Prostate gland (tissue), 2 donors: ENCODE measurements at regions not wholly inside any gene's neighbourhood (a gene's known extent, or its start where the extent isn't known, plus 50 kb on each side); places are given as distances from the start of the nearest gene placed in this dataset.
"Not testable (repeated sequence)": the region's sequence is repeated elsewhere in the genome, so short reads cannot be mapped to it uniquely, and the experiment has no call there.

Experiments
- DNase-seq: peaks from one replicate; pipeline ENCODE4 v3.0.0-alpha.2; 2019; ENCODE audit warnings: low spot score
- H3K27ac ChIP-seq, 2 donors: fragments of 200-600 bp; sonication (generic); 2 replicates each; pipeline ENCODE4 v1.5.1; 2017 to 2019
- H3K27me3 ChIP-seq: fragments of 200-600 bp; sonication (generic); replicated peaks from 2 replicates; pipeline ENCODE4 v1.5.1; 2019; ENCODE audit not compliant: insufficient read depth
- H3K36me3 ChIP-seq, 2 donors: fragments of 200-600 bp; sonication (generic); 1 replicate in 1 of 2; 2 replicates in 1 of 2; pipeline versions ENCODE4 v1.5.1 to v1.8.1; 2017 to 2019
- H3K4me1 ChIP-seq: fragments of 200-600 bp; sonication (generic); replicated peaks from 2 replicates; pipeline ENCODE4 v1.5.1; 2019
- H3K4me3 ChIP-seq, 2 donors: fragments of 200-600 bp; sonication (generic); 2 replicates each; pipeline ENCODE4 v1.5.1; 2017 to 2019
- H3K9me3 ChIP-seq: fragments of 200-600 bp; sonication (generic); 2 replicates; pipeline ENCODE4 v1.5.1; 2017
- POLR2A ChIP-seq: fragments of 450-650 bp; IDR thresholded peaks from one replicate; pipeline ENCODE4 v1.6.1; 2016; ENCODE audit warnings: antibody characterized with exemption, mild to moderate bottlenecking
- POLR2AphosphoS5 ChIP-seq: sonication (generic); formaldehyde crosslinking; IDR thresholded peaks from one replicate; pipeline ENCODE4 v1.6.1; 2017; ENCODE audit warnings: antibody characterized with exemption
- WGBS: methylation state at CpG from one replicate; pipeline ENCODE4 v1.1.5; 2018; 5-methylcytosine and 5-hydroxymethylcytosine counted together
- intact Hi-C: fragments of 100-400 bp; cut with DNase I; formaldehyde crosslinking; loops from one replicate; pipeline ENCODE4 v1.14.2; 2022
- TF ChIP-seq, protein P1 (sequence below), 4 experiments: fragments of 200-600 bp in 2 of 4; fragments of 450-650 bp in 2 of 4; sonication (generic) in 2 of 4; IDR thresholded peaks; 1 replicate in 3 of 4; 2 replicates in 1 of 4; pipeline ENCODE4 v1.5.1; 2016 to 2019; ENCODE audit warnings: antibody characterized with exemption in 4 of 4, mild to moderate bottlenecking in 2 of 4, moderate library complexity in 2 of 4

DNA sequence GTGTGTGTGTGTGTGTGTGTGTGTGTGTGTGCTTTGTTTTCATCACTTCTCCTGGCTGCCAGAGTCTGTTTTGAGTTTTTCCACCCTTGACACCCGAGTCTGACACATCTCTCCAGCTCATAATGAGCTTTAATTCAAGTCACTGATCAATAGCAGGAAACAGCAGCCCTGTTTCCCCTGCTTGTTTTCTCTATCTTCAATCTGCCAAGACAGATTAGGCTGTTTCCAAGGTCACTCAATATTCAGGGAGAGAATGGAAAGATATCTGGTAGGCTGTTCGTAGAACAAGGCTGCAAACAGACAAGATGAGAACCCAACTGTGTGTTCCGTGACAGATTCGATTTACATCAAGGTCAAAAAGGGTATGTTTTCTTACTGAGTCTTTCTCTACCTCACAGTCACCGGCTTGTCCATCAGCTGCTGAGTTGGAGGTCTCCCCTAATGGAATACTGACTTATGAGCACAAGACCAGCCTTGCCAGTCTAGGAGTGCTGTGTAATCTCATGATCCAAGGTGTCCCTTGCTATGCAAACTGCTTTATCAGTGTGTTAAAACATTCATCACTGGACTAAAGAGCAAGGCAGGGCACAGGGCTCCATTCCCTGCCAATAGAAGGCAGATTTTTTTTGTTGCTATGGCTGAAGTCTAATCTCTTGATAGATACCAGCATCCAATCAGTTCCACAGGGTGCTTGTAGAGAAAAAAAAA lies 187.9 kb upstream of the LMCD1 start:
- Histone ChIP-seq H3K4me3 (no peak overlapping the region), H3K27ac (no peak overlapping the region), H3K36me3 (no peaks in the 10 kb centered on the region), H3K27me3 (no peaks in the 10 kb centered on the region), H3K9me3 (no peaks in the 10 kb centered on the region), H3K4me1 (no peaks in the 10 kb centered on the region)
- DNase-seq = no peak
- TF ChIP-seq POLR2A = no peak
- 85% methylated on average over 5 of the region's 5 CpGs for WGBS
- intact Hi-C loops = no loop called here

DNA sequence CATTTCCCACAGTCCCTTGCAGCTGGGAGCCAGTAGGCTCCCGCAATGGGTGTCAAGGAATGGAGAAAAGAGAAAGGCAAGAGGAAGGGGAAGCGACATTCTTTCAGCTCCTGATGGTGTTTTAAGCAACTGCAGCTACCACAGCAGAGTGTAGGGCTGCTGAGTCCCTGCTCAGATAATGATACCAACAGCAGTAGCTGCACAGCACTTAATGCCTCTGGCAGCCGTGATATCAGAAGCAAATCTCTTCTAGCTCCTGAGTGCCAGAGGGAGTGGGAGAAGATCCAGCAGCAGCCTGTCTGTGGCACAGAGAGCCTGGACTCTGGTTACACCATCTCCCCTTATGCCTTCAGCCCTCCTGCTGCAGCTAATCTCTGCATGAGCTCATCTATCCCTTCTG lies 186.1 kb upstream of the LMCD1 start:
- H3K27me3 ChIP-seq, DNase-seq, intact Hi-C loops, H3K4me1 ChIP-seq, H3K27ac ChIP-seq, H3K9me3 ChIP-seq, H3K4me3 ChIP-seq, H3K36me3 ChIP-seq: not testable (repeated sequence)
- WGBS = 84% methylated on average over 3 of the region's 3 CpGs

DNA sequence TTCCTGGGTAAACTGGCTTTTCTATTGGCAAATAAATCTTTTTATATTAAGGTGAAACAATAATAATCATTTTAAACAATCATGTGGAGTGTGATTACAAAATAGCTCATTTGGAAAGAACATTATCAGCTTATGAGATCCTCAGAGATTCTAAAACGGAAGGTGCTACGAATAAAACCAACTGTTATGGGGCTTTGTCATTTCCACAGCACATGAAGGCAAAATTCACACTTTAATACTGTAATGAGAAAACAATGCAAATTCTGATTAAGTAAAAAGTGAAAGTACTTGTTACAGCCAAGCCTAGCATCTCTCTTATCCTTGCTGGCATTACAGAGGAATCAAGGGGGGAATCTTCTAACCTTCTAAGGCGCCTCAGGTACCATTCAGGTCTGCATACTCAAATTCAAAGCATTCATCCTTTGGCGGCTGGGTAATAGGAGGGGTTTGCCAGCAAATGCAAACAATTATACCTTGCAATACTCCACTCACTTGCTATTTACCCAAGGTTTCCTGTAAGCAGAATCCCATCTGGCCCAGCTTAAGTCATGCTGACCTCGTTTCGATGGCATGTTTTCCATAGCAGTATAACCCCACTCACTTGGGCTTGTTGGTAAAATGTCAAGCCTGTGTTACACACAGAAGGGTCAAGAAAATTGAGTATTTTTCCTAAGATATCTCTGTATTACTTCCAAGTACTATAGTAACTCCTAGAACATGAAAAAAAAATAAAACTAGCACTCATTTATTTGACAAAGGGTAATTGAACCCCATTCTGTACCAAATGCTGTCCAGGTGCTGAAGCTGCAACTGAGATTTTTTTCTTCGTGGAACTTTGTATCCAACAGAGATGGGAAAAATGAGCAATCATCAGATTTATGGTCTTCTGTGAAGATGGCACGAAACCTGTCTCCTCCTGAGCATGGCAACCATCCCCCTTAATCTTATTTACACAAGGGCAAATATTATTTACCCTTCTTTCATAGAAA lies 183.7 kb upstream of the LMCD1 start:
- WGBS = 79% methylated on average over 8 of the region's 8 CpGs
- no peak for DNase-seq
- no peak overlapping the region for H3K4me3 ChIP-seq
- TF ChIP-seq, protein P1, sequence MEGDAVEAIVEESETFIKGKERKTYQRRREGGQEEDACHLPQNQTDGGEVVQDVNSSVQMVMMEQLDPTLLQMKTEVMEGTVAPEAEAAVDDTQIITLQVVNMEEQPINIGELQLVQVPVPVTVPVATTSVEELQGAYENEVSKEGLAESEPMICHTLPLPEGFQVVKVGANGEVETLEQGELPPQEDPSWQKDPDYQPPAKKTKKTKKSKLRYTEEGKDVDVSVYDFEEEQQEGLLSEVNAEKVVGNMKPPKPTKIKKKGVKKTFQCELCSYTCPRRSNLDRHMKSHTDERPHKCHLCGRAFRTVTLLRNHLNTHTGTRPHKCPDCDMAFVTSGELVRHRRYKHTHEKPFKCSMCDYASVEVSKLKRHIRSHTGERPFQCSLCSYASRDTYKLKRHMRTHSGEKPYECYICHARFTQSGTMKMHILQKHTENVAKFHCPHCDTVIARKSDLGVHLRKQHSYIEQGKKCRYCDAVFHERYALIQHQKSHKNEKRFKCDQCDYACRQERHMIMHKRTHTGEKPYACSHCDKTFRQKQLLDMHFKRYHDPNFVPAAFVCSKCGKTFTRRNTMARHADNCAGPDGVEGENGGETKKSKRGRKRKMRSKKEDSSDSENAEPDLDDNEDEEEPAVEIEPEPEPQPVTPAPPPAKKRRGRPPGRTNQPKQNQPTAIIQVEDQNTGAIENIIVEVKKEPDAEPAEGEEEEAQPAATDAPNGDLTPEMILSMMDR (IDR thresholded peaks at IDR 0.05) = no peak
- no peak for TF ChIP-seq POLR2A
- no peak for TF ChIP-seq POLR2AphosphoS5
- H3K9me3 ChIP-seq = no peaks in the 10 kb centered on the region
- no peaks in the 10 kb centered on the region for H3K4me1 ChIP-seq
- H3K27ac ChIP-seq = no peak overlapping the region
- H3K27me3 ChIP-seq = no peaks in the 10 kb centered on the region
- intact Hi-C loops = no loop called here
- no peaks in the 10 kb centered on the region for H3K36me3 ChIP-seq

DNA sequence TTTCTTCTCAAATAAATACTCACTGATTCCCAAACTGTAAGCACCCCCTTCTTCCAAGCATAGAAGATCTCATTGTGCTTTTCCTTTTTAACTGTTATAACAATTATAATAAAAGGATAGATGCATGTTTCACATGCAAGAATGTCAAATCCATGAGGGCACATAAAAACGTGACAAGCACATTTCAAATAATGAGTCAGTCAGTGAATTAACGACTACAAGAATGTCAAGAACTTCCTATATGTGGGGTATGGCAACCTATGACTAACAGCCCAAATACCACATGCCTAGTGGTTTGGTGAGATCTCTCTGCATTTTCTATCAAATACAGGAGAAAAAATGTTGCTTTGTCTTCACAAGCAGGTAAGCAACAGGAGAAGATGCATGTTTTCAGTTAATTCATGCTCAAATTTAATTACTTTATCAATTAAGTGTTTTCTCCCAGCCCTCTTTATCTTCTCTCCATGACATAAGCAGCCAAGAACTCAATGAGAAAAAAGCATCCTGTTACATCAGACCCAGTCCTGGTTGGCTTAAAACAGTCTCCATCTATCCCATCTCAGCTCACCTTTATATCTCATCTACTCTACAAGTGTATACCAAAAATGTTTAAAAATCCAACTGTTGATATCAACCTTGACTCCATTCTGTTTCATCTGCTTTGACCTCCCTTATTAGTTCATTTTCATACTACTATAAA lies 181.5 kb upstream of the LMCD1 start:
- intact Hi-C loops = no loop called here
- no peaks in the 10 kb centered on the region for H3K36me3 ChIP-seq

DNA sequence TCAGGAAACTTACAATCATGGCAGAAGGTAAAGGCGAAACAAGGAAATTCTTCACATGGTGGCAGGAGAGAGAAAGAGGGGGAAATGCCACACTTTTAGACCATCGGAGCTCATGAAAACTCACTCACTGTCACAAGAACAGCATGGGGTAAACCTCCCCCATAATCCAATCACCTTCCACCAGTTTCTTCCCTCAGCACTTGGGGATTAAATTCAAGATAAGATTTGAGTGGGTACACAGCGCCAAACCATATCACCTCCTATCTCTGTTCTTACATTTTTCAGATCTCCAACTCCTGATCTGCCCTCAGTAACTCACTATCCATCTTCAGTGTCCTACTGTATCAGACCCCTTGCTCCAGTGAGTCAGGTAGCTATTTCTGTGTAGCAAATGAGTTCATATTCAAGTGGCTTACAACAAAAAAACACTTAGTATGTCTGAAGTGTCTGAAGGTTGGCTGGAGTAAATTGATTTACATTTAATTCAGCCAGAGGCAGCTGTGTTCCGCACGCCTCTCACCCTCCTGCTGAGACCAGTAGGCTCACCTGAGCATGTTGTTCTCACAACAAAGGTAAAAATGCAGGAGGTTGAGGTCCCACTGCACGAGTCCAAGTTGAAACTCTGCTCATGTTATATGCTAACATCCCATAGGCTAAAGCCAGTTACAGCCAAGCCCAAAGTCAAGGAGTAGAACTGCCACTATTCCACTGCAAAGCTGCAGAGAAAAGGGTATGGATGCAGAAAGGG lies 180.7 kb upstream of the LMCD1 start:
- H3K9me3 ChIP-seq = no peaks in the 10 kb centered on the region
- intact Hi-C loops = no loop called here
- H3K27ac ChIP-seq = no peak overlapping the region
- no peaks in the 10 kb centered on the region for H3K27me3 ChIP-seq
- no peak overlapping the region for H3K4me3 ChIP-seq
- WGBS = 79% methylated on average over 6 of the region's 6 CpGs
- no peaks in the 10 kb centered on the region for H3K36me3 ChIP-seq
- DNase-seq = no peak
- TF ChIP-seq, protein P1 (IDR thresholded peaks at IDR 0.05) = no peak
- no peak for TF ChIP-seq POLR2A
- H3K4me1 ChIP-seq = no peaks in the 10 kb centered on the region

More for the DNA sequence above, 181.5 kb upstream of the LMCD1 start:
- TF ChIP-seq POLR2A (no peak), POLR2AphosphoS5 (no peak)
- TF ChIP-seq, protein P1 (IDR thresholded peaks at IDR 0.05) = no peak
- Histone ChIP-seq H3K4me1 (no peaks in the 10 kb centered on the region), H3K27me3 (no peaks in the 10 kb centered on the region), H3K27ac (no peak overlapping the region), H3K4me3 (no peak overlapping the region), H3K9me3 (no peaks in the 10 kb centered on the region)
- 53% methylated on average over 2 of the region's 2 CpGs for WGBS
- DNase-seq = no peak
